GM12864 (cell line): ENCODE measurements at regions not wholly inside any gene's neighbourhood (a gene's known extent, or its start where the extent isn't known, plus 50 kb on each side); places are given as distances from the start of the nearest gene placed in this dataset.

ENCODE experiments used
- DNase-seq: peaks from one replicate; pipeline ENCODE4 v3.0.0-alpha.2; 2011; ENCODE audit warnings: low read depth
- H3K4me3 ChIP-seq: 2 replicates; pipeline ENCODE4 v1.5.1; 2011; ENCODE audit warnings: mild to moderate bottlenecking, low read depth, low read length, control low read depth
- CTCF ChIP-seq: IDR thresholded peaks from 2 replicates; pipeline ENCODE4 v1.5.1; 2011; ENCODE audit warnings: low read depth, mild to moderate bottlenecking, moderate library complexity, low read length, control low read depth, inconsistent platforms; ENCODE audit errors: missing control alignments

- no peak overlapping the region for H3K4me3 ChIP-seq
- DNase-seq = no peak
- TF ChIP-seq CTCF = no peak
Observed at GRCh38 chr15:97672586-97672985, 287.9 kb upstream of the ARRDC4 start.

DNA sequence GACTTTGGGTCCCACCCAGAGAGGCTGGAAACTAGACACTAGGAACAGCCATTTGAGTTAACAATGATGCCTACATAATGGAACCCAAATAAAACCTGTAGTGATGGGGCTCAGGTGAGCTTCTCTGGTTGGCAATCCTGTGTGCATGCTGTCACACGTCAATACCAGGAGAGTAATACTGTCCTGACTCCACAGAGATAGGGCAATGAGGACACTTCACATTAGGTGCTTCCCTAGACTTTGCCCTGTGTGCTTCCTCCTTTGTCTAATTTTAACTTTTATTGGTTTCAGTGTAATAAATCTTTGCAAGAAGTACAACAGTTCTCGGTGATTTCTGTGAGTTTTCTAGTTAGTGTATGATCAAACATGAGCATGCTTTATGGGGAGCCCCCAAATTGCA, 281.8 kb upstream of the ARRDC4 start:
- H3K4me3 ChIP-seq = no peak overlapping the region
- DNase-seq = no peak
- TF ChIP-seq CTCF = no peak

DNA sequence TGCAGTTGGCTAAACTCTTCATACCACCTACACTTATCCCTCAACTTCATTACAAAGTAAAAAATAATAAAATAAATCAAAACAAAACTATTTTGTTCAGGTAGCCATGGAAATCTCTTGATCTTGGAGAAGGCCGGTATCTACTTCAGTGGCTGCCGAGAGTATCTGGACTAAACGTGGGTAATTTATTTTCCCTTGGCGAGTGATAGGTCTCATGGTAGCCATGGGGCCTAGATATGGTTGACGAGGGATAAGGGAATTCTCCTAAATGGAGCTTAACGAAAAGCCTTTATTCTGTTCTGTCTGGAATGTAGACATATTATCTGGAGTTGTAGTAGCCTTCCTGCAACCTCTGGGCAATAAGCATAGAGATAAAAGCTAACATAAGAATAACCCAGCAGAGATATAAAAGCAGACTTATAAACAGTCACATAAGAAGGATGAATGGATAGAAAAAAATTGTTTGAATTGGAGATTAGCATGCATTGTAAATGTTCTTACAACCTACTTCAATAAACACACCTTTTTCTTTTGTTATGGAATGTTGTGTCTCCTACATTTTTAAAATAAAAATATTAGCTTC, 281.3 kb upstream of the ARRDC4 start:
- TF ChIP-seq CTCF = no peak
- DNase-seq = no peak
- no peak overlapping the region for H3K4me3 ChIP-seq

- TF ChIP-seq CTCF = no peak
- H3K4me3 ChIP-seq = no peak overlapping the region
- DNase-seq = no peak
Observed at GRCh38 chr15:97680606-97681220, 279.8 kb upstream of the ARRDC4 start.

GRCh38 chr15:97683831-97684230, 276.7 kb upstream of the ARRDC4 start:
- no peak for DNase-seq
- TF ChIP-seq CTCF = no peak
- no peak overlapping the region for H3K4me3 ChIP-seq

- TF ChIP-seq CTCF = no peak
- H3K4me3 ChIP-seq = no peak overlapping the region
- DNase-seq = no peak
Observed at GRCh38 chr15:97684249-97684648, 276.3 kb upstream of the ARRDC4 start.

- TF ChIP-seq CTCF = no peak
- DNase-seq = no peak
- no peak overlapping the region for H3K4me3 ChIP-seq
Observed at GRCh38 chr15:97686324-97686723, 274.2 kb upstream of the ARRDC4 start.
